Posterior cingulate gyrus (tissue), 11 donors: ENCODE measurements at regions not wholly inside any gene's neighbourhood (a gene's known extent, or its start where the extent isn't known, plus 50 kb on each side); places are given as distances from the start of the nearest gene placed in this dataset.
A peak's percentile ranks its signal among the peaks of the same experiment; 100 is the strongest.
"Not testable (repeated sequence)": the region's sequence is repeated elsewhere in the genome, so short reads cannot be mapped to it uniquely, and the experiment has no call there.

Source experiments
- DNase-seq, 10 donors: peaks; one replicate each; pipeline versions ENCODE4 v3.0.0 to v3.0.0-alpha.2; 2020 to 2021; ENCODE audit warnings: mixed read lengths in 3 of 10
- intact Hi-C: fragments of 100-400 bp; cut with DNase I; formaldehyde crosslinking; loops from one replicate; pipeline ENCODE4 v1.15.1; 2023

DNA sequence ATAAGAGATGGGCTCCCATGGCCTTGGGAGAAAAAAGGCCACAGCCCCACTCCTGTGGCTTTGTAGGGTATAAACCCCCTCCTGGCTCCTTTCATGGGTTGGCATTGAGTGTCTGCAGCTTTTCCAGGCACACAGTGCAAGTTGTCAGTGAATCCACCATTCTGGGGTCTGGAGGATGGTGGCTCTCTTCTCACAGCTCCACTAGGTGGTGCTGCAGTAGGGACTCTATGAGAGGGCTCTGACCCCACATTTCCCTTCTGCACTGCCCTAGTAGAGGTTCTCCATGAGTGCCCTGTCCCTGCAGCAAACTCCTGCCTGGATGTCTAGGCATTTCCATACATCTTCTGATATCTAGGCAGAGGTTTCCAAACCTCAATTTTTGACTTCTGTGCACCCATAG, 136.5 kb upstream of the FRG2C start:
- DNase-seq, intact Hi-C loops: not testable (repeated sequence)

DNA sequence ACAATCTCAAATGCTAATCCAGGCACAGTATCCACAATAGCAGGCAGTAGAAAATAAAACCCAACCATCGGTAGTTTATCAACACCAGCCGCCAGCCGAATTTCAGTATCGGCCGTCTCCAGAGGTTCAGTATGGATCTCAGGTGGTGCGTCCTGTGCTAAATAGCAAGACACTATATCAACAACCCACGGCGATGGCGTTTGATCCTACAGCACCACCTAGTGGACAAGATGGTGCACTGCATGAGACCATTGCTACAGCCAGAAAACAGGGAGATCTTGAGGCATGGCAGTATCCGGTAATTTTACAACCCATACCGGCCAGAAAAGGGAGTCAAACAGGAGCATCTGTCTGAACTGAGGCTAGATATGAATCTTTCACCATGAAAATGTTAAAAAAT, 112.0 kb upstream of the FRG2C start:
- intact Hi-C loops: not testable (repeated sequence)
- DNase-seq: peak in 2 of 10 donors; percentile 31 to 62

DNA sequence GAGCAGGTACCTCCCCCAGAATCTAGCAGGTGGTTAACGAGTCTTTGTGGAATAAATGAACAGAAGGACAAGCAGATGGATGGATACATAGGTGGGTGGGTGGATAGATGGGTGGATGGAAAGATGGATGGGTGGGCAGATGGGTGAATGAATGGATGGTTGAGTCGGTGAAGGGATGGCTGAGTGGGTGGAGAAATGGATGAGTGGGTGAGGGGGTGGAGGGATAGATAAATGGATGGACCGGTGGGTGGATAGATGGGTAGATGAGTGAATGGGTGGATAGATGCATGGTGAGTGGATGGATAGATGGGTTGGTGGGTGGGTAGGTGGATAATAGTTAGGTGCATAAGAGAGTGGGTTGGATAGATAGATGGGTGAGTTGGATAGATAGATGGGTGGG, 99.7 kb upstream of the FRG2C start:
- intact Hi-C loops, DNase-seq: not testable (repeated sequence)

DNA sequence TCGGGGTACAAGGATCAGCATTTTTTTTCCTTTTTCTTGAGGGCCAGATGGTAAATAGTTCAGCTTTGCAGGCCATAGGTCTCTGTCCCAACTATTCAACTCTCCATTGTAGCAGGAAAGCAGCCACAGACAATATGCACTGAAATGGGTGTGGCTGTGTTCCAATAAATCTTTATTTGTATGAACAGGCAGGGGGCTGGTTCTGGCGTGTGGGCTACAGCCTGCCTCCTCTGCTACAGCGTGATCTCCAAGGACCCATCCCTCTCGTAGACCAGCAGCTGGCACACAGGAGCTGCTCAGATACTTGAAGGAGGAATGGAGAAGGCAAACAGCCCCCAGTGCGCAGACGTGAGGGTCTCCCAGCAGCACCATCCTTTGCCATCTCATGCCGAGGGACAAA, 91.8 kb upstream of the FRG2C start:
- DNase-seq, intact Hi-C loops: not testable (repeated sequence)

DNA sequence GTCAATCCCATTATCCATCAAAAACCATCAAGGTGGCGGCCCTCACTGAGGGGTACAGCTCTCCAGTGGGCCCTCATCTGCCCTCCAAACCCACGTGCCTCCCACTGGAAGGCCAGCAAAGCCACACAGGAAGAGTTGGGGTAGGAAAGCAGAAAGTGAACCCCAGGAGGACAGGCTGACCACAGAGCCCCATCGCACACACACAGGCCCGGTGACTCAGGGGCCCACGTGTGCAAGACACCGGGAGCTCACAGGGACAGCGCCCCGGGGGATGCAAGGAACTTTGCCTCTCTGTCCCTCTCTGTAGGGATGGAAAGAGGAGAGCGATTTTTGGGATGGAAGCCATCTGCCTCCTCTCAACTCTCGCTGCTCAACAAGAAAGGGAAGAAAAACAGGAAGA, 85.0 kb upstream of the FRG2C start:
- intact Hi-C loops: not testable (repeated sequence)

DNA sequence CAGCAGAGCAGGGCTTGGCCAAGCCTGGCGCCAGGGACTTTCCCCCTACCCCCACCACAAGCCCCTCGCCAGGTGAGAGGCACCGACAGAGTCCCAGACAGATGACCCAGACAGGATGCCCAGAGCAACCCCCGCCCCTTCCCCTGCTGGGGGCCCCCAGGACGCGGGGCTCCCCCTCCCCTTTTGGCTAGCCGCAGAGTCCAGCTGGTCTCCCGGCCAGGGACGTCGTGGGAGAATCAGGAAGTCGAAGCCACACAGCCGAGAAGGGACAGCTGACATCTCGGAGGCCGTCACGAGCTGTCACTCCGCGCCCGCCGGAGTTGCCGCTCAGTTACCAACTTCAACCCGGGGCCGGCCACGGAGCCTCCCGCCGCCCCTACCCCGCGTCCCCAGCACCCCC, 84.6 kb upstream of the FRG2C start:
- peak in 1 of 10 donors; percentile 68 for DNase-seq
- intact Hi-C loops: not testable (repeated sequence)

More for the DNA sequence above, 85.0 kb upstream of the FRG2C start:
- not testable (repeated sequence) for DNase-seq

DNA sequence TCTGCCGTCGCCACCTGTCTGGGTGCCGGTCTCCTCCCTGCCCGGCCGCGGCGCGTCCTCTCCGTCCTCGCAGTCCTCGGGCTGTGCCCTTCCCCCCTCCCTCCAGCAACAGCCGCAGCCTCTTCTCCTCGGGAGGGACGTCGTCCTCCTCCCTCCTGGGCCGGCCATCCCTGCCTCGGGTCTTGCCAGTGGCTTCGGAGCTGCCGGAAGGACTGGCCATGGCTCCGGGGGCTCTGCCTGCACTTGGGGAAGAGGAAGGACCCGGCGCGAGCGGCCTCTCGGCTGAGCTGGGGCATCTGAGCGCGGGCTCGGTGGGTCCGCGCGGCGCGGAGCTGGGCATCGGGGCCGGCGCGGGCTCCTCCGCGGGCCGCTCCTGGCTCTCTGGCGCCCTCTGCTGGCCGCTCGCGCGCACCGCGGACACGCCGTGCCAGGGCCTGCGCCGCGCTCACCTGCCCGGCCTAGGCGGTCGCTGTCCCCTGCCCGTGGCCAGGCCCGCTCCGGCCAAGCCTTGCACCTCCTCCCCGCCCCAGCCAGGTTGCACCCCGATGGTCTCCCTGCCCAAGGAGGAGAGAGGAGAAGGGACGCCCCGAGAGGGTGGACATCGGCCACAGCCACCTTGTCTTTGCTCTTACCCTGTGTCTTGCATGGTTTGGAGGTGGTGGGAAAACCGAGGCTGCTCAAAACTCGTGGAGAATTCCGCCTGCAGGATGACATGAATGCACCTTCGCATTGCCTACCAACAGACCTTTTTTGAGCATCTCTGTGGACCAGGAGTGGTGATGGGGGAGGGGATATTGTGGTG, 83.9 kb upstream of the FRG2C start:
- DNase-seq: peak in 9 of 10 donors; percentile 18 to 94 (median 59)
- intact Hi-C loops: not testable (repeated sequence)

DNA sequence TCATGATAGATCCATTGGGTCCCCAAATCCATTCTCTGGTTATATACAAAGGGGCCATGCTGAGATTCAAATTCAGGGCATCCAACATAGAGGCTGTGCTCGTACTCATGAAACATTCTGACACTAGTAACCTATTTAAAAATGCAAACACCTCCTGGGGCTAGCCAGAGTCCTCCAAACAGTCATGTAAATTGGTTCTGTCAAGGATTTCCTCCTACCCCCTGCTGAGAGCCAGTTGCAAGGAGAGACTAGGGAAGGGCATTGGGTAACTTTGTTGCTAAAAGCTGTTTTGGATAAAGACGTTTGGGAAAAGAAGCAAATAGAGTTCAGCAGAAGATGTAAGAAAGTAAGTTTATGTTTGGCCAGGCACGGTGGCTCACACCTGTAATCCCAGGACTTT, 81.6 kb upstream of the FRG2C start:
- intact Hi-C loops, DNase-seq: not testable (repeated sequence)

DNA sequence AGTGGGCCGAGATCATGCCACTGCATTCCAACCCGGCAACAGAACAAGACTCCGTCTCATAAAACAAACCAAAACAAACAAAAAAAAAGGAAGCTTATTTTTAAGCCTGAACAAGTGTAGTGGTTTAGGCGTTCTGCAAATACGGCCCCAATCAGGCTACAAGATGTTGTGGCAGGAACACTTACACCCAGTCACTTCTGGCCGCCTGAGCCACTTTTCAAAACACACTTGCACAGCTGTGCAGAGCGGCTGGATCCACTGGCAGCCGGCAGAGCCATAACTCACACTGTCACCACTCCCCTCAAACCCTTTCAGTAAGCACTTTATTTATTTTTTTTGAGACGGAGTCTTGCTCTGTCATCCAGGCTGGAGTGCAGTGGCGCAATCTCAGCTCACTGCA, 81.0 kb upstream of the FRG2C start:
- intact Hi-C loops, DNase-seq: not testable (repeated sequence)

DNA sequence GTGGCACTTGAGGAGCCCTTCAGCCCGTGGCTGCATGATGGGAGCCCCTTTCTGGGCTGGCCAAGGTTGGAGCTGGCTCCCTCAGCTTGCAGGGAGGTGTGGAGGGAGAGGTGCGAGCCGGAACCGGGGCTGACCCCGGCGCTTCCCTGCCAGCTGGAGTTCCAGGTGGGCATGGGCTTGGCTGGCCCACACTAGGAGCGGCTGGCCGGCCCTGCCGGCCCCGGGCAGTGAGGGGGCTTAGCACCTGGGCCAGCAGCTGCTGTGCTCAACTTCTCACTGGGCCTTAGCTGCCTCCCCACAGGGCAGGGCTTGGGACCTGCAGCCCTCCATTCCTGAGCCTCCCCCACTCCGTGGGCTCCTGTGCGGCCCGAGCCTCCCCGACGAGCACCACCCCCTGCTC, 76.4 kb upstream of the FRG2C start:
- peak in 1 of 10 donors; percentile 76 for DNase-seq
- intact Hi-C loops: not testable (repeated sequence)

DNA sequence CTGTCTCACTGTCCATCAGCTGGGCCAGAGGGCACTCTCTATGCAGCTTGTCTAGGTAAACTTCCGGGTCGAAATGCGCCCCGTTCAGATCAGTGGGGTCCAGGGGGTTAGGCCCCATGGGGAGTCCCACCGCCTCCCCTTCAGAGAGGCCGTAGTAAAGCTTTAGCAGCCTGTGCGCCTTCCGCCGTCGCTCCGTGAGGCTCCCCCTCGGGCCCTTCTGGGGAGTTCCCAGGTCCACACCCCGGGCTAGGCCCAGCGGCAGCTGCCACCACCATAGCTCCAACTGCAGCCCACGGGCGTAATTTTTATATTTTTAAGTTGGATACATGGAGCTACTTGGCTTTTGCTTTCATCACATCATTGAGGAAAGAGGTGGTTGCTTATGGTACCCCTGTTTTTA, 73.7 kb upstream of the FRG2C start:
- DNase-seq, intact Hi-C loops: not testable (repeated sequence)

DNA sequence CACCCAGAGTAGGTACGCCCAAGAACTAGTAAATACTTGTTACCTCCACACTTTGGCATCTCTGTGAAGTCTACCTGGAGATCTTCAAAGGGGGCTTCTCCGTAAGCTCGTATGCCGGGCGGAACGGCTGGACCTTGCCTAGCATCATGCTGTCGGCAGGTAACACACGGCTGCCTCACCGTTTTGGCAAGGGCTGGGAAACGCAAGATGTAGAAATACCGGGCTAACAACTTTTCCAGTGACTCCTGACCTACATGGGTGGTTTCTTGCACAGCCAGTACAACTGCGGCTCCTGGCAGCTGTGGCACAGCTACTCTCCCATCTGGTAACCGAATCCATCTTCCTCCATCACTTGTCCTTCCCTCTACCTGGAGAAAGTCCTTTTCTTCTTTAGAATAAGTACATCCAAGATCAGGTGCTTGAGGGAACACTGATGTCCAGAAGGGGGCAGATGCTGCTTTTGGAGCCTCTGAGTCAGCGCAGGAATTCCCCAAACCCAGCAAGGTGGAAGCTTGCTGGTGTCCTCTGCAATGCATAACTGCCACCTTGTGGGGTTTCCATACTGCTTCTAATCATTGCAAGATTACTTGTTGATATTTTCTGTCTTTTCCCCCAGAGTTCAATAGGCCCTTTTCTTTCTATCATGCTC, 59.7 kb upstream of the FRG2C start:
- intact Hi-C loops: not testable (repeated sequence)
- DNase-seq: peak in 2 of 10 donors; percentile 24 to 80

DNA sequence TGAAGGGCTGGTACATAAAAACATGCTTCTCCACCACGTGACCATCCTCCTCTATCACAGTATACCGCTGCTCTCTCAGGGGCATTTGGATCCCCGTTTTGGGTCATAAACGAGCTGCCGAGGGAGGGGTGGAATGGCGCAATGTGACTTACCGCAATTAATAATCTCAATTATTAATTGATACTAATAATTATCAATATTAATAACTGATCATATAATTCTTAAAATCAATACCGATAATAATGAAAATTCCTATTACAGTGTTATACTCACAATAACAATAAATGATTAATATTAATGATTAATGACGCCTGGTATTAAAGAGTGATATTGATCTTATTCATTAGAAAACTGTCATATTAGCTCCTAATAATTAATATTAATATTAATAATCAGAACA, 56.1 kb upstream of the FRG2C start:
- intact Hi-C loops, DNase-seq: not testable (repeated sequence)

DNA sequence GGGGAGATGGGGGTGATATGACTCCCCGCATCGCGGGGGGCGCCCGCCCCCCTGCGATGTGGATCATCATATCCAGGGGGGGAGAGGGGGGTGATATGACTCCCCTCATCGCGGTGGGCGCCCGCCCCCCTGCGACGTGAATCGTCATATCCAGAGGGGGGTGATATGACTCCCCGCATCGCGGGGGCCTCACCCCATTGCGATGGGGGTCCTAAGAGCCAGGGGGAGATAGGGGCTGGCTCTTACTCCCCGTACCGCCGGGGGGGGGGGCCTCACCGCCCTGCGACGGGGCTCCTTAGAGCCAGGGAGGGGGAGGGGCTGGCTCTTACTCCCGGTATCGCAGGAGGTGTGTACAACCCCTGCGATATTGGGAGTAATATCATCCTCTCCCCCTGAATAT, 54.5 kb upstream of the FRG2C start:
- DNase-seq, intact Hi-C loops: not testable (repeated sequence)

DNA sequence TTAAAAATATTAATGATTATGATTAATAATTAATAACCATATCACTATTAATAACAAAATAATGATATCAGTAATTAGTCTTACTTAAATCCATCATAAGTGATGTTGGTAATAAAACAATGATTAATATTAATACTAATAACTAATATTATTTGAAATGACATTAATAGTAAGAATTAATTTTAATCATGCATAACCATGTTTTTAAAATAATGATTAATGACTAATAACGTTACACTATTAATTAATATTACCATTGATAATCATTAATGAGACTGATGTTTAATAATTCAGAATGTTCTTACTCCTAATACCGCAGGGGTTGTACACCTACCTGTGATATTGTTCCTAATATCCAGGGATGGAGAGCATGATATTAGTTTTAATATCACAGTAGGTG, 53.4 kb upstream of the FRG2C start:
- DNase-seq: no peak
- intact Hi-C loops: no loop called here

DNA sequence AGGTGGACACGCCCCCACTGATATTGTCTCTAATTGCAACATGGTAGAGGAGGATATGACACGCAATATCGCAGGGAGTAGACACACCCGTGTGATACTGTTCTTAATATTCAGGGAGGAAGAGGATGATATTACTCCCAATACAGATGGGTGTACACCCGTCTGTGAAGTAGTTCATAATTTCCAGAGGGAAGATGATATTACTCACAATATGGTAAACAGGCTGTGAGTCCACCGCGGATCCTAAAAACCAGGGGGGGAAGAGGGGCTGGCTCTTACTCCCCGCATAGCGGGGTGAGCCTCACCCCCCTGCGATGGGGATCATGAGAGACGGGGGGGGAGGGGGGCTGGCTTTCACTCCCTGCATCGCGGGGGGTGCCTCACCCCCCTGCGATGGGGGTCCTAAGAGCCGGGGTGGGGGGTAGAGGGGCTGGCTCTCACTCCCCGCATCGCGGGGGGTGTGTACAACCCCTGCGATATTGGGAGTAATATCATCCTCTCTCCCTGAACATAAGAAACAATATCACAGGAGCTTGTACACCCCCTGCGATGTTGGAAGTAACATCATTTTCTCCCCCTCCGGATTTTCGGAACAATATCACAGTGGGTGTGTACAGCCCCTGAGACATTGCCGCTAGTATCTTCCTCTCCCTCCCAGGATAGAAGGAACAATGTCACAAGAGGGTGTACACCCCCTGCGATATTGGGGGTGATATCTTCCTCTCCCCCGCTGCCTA, 52.2 kb upstream of the FRG2C start:
- DNase-seq, intact Hi-C loops: not testable (repeated sequence)
